Immature natural killer cell (primary cell): ENCODE measurements at regions not wholly inside any gene's neighbourhood (a gene's known extent, or its start where the extent isn't known, plus 50 kb on each side); places are given as distances from the start of the nearest gene placed in this dataset.
"Not testable (repeated sequence)": the region's sequence is repeated elsewhere in the genome, so short reads cannot be mapped to it uniquely, and the experiment has no call there.

Experiments
- DNase-seq, 3 donors: peaks; one replicate each; pipeline ENCODE4 v3.0.0; 2022; ENCODE audit warnings: mixed read lengths in 1 of 3
- H3K27ac Mint-ChIP-seq, 6 donors: one replicate each; pipeline ENCODE4 v1.8.0; 2020; ENCODE audit warnings: mixed read lengths in 6 of 6, mild to moderate bottlenecking in 5 of 6, inconsistent platforms in 4 of 6, moderate library complexity in 3 of 6
- H3K27me3 Mint-ChIP-seq, 3 donors: one replicate each; pipeline ENCODE4 v1.8.0; 2020 to 2021; ENCODE audit warnings: low read depth in 3 of 3, mild to moderate bottlenecking in 3 of 3, mixed read lengths in 3 of 3, moderate library complexity in 3 of 3, inconsistent platforms in 1 of 3
- H3K36me3 Mint-ChIP-seq, 3 donors: one replicate each; pipeline ENCODE4 v1.8.0; 2020; ENCODE audit warnings: mixed read lengths in 3 of 3, inconsistent platforms in 2 of 3, mild to moderate bottlenecking in 2 of 3
- H3K4me1 Mint-ChIP-seq, 2 donors: one replicate each; pipeline ENCODE4 v1.8.0; 2020; ENCODE audit warnings: inconsistent platforms in 2 of 2, mild to moderate bottlenecking in 2 of 2, mixed read lengths in 2 of 2, moderate library complexity in 1 of 2
- H3K4me3 Mint-ChIP-seq, 5 donors: one replicate each; pipeline ENCODE4 v1.8.0; 2020; ENCODE audit warnings: mild to moderate bottlenecking in 5 of 5, mixed read lengths in 5 of 5, inconsistent platforms in 3 of 5, moderate library complexity in 3 of 5
- H3K9me3 Mint-ChIP-seq, 6 donors: one replicate each; pipeline ENCODE4 v1.8.0; 2020; ENCODE audit warnings: mild to moderate bottlenecking in 6 of 6, mixed read lengths in 6 of 6, inconsistent platforms in 4 of 6, moderate library complexity in 3 of 6

GRCh38 chr2:142827170-142827569 is 50.3 kb upstream of the KYNU start:
- H3K27me3 Mint-ChIP-seq = peaks cover 0 to 2% (median 2%) of the 10 kb centered on the region in 3 donors
- H3K27ac Mint-ChIP-seq = no peak overlapping the region
- H3K4me1 Mint-ChIP-seq = no peaks in the 10 kb centered on the region
- no peaks in the 10 kb centered on the region for H3K36me3 Mint-ChIP-seq
- H3K4me3 Mint-ChIP-seq = no peak overlapping the region
- no peak for DNase-seq
- H3K9me3 Mint-ChIP-seq = peaks cover 0 to 3% (median 0%) of the 10 kb centered on the region in 6 donors

GRCh38 chr2:142825861-142826260 is 51.6 kb upstream of the KYNU start:
- Mint-ChIP-seq H3K9me3 (peaks cover 0 to 2% (median 0%) of the 10 kb centered on the region in 6 donors), H3K4me1 (no peaks in the 10 kb centered on the region), H3K27me3 (peaks cover 0 to 3% (median 0%) of the 10 kb centered on the region in 3 donors), H3K4me3 (no peak overlapping the region), H3K27ac (no peak overlapping the region), H3K36me3 (no peaks in the 10 kb centered on the region)
- no peak for DNase-seq

- H3K4me1 Mint-ChIP-seq = no peaks in the 10 kb centered on the region
- peaks cover 0 to 3% (median 0%) of the 10 kb centered on the region in 3 donors for H3K27me3 Mint-ChIP-seq
- DNase-seq = no peak
- H3K27ac Mint-ChIP-seq = no peak overlapping the region
- no peak overlapping the region for H3K4me3 Mint-ChIP-seq
- peaks cover 0 to 2% (median 0%) of the 10 kb centered on the region in 6 donors for H3K9me3 Mint-ChIP-seq
- H3K36me3 Mint-ChIP-seq = no peaks in the 10 kb centered on the region
Measured at GRCh38 chr2:142824756-142825155, 52.7 kb upstream of the KYNU start.

- peaks cover 0 to 3% (median 0%) of the 10 kb centered on the region in 3 donors for H3K27me3 Mint-ChIP-seq
- peaks cover 0 to 9% (median 0%) of the 10 kb centered on the region in 6 donors for H3K9me3 Mint-ChIP-seq
- H3K4me3 Mint-ChIP-seq = no peak overlapping the region
- no peaks in the 10 kb centered on the region for H3K36me3 Mint-ChIP-seq
- DNase-seq = no peak
- no peaks in the 10 kb centered on the region for H3K4me1 Mint-ChIP-seq
- no peak overlapping the region for H3K27ac Mint-ChIP-seq
Measured at GRCh38 chr2:142822190-142822589, 55.3 kb upstream of the KYNU start.

GRCh38 chr2:142819411-142819810 is 58.1 kb upstream of the KYNU start:
- Mint-ChIP-seq H3K4me1 (no peaks in the 10 kb centered on the region), H3K36me3 (no peaks in the 10 kb centered on the region), H3K4me3 (no peak overlapping the region), H3K27me3 (peaks cover 0 to 3% (median 0%) of the 10 kb centered on the region in 3 donors), H3K27ac (no peak overlapping the region), H3K9me3 (peaks cover 0 to 9% (median 0%) of the 10 kb centered on the region in 6 donors)
- no peak for DNase-seq

- Mint-ChIP-seq H3K4me3 (no peak overlapping the region), H3K9me3 (peaks cover 4 to 27% (median 9%) of the 10 kb centered on the region in 6 donors), H3K27me3 (peaks cover 0 to 5% (median 2%) of the 10 kb centered on the region in 3 donors), H3K4me1 (no peaks in the 10 kb centered on the region), H3K27ac (no peak overlapping the region), H3K36me3 (no peaks in the 10 kb centered on the region)
- DNase-seq = no peak
Measured at GRCh38 chr2:142815375-142815774, 62.1 kb upstream of the KYNU start.

- Mint-ChIP-seq H3K4me3 (no peak overlapping the region), H3K4me1 (no peaks in the 10 kb centered on the region), H3K27ac (no peak overlapping the region), H3K27me3 (peaks cover 0 to 5% (median 2%) of the 10 kb centered on the region in 3 donors), H3K36me3 (no peaks in the 10 kb centered on the region), H3K9me3 (peaks cover 4 to 21% (median 9%) of the 10 kb centered on the region in 6 donors)
- DNase-seq = no peak
Measured at GRCh38 chr2:142813830-142814829, 63.3 kb upstream of the KYNU start.

GRCh38 chr2:142811644-142812043 is 65.8 kb upstream of the KYNU start:
- H3K4me3 Mint-ChIP-seq, H3K4me1 Mint-ChIP-seq, H3K27ac Mint-ChIP-seq, H3K36me3 Mint-ChIP-seq, H3K27me3 Mint-ChIP-seq, DNase-seq: not testable (repeated sequence)
- H3K9me3 Mint-ChIP-seq = peaks cover 4 to 21% (median 7%) of the 10 kb centered on the region in 6 donors

GRCh38 chr2:142805244-142805643 is 72.2 kb upstream of the KYNU start:
- Mint-ChIP-seq H3K36me3 (no peaks in the 10 kb centered on the region), H3K4me3 (no peak overlapping the region), H3K27ac (no peak overlapping the region)

GRCh38 chr2:142803158-142803557 is 74.3 kb upstream of the KYNU start:
- DNase-seq = no peak

More at GRCh38 chr2:142805244-142805643, 72.2 kb upstream of the KYNU start:
- Mint-ChIP-seq H3K4me1 (no peaks in the 10 kb centered on the region), H3K27me3 (no peaks in the 10 kb centered on the region), H3K9me3 (no peaks in the 10 kb centered on the region)
- no peak for DNase-seq

GRCh38 chr2:142796588-142796987 is 80.9 kb upstream of the KYNU start:
- Mint-ChIP-seq H3K27me3 (peaks cover 0 to 2% (median 2%) of the 10 kb centered on the region in 3 donors), H3K4me3 (no peak overlapping the region), H3K36me3 (no peaks in the 10 kb centered on the region), H3K9me3 (peaks cover 0 to 6% (median 2%) of the 10 kb centered on the region in 6 donors), H3K27ac (no peak overlapping the region), H3K4me1 (no peaks in the 10 kb centered on the region)
- DNase-seq = no peak

More at GRCh38 chr2:142803158-142803557, 74.3 kb upstream of the KYNU start:
- H3K9me3 Mint-ChIP-seq = no peaks in the 10 kb centered on the region
- H3K4me1 Mint-ChIP-seq = no peaks in the 10 kb centered on the region
- no peak overlapping the region for H3K4me3 Mint-ChIP-seq
- H3K36me3 Mint-ChIP-seq = no peaks in the 10 kb centered on the region
- H3K27me3 Mint-ChIP-seq = peaks cover 0 to 2% (median 0%) of the 10 kb centered on the region in 3 donors
- no peak overlapping the region for H3K27ac Mint-ChIP-seq

GRCh38 chr2:142796161-142796560 is 81.3 kb upstream of the KYNU start:
- Mint-ChIP-seq H3K27me3 (peaks cover 0 to 2% (median 2%) of the 10 kb centered on the region in 3 donors), H3K27ac (no peak overlapping the region), H3K9me3 (peaks cover 0 to 6% (median 2%) of the 10 kb centered on the region in 6 donors)

GRCh38 chr2:142794850-142795249 is 82.6 kb upstream of the KYNU start:
- Mint-ChIP-seq H3K27me3 (peaks cover 0 to 2% (median 2%) of the 10 kb centered on the region in 3 donors), H3K4me1 (no peaks in the 10 kb centered on the region), H3K9me3 (peaks cover 0 to 15% (median 2%) of the 10 kb centered on the region in 6 donors), H3K36me3 (no peaks in the 10 kb centered on the region), H3K4me3 (no peak overlapping the region), H3K27ac (no peak overlapping the region)
- no peak for DNase-seq

More at GRCh38 chr2:142796161-142796560, 81.3 kb upstream of the KYNU start:
- Mint-ChIP-seq H3K4me3 (no peak overlapping the region), H3K4me1 (no peaks in the 10 kb centered on the region), H3K36me3 (no peaks in the 10 kb centered on the region)
- DNase-seq = no peak

GRCh38 chr2:142792328-142792727 is 85.1 kb upstream of the KYNU start:
- peaks cover 0 to 22% (median 5%) of the 10 kb centered on the region in 6 donors for H3K9me3 Mint-ChIP-seq
- DNase-seq, H3K4me1 Mint-ChIP-seq, H3K27ac Mint-ChIP-seq, H3K4me3 Mint-ChIP-seq, H3K27me3 Mint-ChIP-seq, H3K36me3 Mint-ChIP-seq: not testable (repeated sequence)
